ENCODE measurements at regions not wholly inside any gene's neighbourhood (a gene's known extent, or its start where the extent isn't known, plus 50 kb on each side); places are given as distances from the start of the nearest gene placed in this dataset.

DNA sequence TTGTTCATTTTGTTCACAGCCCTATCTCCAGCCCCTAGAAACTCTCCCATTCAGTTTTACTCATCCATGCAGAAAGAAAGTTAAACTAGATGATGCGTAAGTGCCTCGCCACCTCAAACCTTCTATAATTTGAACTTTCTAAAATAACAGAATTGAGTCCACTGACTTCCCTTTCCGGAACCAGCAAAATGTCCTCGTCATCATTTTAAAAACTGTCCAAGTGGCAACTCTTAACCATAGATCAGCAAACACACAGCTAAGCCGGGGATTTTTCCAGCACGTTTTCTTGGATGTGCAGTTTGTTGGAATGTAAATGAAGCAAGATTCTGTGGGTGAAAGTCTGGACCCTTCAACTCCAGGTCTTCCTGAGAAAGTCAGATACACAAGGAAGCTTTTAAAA lies 369.7 kb upstream of the ERCC4 start:
- intact Hi-C loops (cut with micrococcal nuclease), result no loop called here

DNA sequence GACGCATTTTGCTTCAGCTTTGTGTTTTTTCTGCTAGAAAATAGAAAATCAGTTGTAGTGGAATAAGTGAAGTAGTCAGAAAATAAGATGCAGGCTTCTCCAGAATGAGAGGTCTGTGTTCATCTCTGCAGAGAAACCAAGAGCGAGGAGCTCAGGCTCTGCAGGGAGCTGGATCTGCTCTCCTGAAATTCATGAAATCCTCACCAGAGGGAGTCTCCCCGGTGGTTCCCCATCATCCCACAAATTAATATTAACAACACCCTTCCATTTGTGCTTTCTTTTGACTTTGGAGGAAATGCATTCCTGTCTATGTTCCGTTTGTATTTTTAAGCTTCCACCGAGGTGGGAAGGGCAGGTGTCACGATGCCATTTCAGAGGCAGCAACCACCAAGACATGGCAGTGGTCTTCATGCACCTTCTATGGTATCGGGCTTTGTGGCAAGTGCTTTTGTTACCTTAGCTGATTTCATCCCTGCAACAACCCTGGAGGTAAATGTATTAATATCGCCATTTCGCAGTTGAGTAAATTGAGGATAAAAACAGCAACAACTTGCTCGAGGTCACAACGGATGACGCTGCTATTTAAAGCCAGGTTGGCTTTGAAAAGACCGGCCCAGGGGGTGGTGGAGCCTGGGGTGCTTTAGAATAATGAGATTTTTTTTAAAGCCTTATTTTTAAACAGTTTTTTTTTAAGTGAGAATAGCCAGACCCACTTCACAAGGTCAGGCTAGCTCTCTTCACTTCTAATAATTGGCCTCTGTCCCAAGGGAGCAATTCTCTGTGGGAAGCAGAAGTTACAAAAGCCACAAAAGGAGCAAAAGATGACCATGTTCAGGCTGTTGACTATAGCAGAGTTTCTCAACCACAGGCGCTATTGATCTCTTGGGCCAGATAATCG lies 367.6 kb upstream of the ERCC4 start:
- intact Hi-C loops (cut with micrococcal nuclease), result no loop called here

DNA sequence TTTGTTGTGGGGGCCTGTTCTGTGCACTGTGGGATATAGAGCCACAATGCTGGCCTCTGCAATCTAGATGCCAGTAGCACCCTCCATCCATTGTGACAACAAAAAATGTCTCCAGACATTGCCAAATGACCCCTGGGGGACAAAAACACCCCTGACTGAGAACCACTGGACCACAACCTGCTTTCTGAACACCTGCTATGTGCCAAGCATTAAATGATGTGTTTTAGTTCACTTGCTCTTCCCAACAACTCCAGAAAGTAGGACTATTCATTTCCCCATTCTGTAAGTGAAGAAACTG lies 367.0 kb upstream of the ERCC4 start:
- intact Hi-C loops (cut with micrococcal nuclease), result no loop called here

DNA sequence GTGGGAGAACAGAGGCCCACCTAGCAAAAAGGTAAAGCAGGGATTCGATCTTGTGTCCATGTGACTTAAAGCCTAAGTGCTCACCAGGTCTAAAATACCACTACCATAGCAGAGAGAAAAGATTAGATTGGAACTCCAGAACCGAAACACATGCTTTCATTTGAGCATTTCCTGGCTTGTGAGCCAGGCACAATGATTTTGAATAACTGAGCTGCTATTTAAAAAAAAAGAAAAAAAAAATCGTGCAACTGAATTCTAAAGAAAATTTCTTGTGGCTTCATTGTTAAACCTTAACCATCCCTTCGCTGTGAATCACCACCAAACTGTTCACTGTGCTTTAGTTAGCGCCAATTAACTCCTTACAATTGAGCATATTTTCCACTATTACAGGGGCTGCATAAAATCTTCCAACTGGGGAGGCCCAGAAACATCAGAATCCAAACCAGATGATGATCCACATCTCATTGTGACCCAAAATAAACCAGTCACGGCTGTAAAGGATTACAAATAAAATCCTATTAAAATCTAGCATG lies 366.4 kb upstream of the ERCC4 start:
- intact Hi-C loops (cut with micrococcal nuclease), result no loop called here

DNA sequence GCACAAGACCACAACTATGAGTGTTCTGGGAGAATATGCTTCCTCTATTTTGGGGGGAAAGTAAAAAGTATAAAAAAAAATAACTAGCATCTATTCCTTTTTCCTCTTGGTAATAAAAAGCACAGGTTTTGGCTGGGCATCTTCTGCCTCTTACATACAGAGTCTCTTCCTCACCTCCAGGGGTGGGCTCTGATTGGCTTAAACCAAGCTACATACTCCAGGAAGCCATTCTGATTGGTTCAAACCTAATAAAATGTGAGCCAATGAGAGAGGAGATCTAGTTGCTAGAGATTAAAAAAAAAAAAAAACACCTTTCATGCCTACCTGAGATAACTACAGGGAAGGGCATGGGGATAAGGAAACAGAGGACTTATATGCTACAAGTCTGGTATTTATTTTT lies 365.9 kb upstream of the ERCC4 start:
- intact Hi-C loops (cut with micrococcal nuclease), result no loop called here

DNA sequence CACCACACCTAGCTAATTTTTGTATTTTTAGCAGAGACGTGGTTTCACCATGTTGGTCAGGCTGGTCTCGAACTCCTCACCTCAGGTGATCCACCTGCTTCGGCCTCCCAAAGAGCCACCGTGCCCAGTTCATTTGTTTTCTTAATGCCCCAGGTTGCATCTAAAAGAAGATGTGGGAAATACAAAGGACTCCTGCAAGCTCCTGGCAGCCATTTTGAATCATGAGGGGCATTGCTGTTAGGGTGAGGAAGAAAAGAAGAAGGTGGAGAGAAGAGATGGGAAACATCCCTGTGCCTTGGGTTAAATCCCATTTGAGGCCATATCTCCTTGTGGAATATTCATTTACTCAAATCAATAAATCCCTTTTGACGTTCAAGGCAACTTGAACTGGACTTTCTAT lies 365.3 kb upstream of the ERCC4 start:
- intact Hi-C loops (cut with micrococcal nuclease), result no loop called here

DNA sequence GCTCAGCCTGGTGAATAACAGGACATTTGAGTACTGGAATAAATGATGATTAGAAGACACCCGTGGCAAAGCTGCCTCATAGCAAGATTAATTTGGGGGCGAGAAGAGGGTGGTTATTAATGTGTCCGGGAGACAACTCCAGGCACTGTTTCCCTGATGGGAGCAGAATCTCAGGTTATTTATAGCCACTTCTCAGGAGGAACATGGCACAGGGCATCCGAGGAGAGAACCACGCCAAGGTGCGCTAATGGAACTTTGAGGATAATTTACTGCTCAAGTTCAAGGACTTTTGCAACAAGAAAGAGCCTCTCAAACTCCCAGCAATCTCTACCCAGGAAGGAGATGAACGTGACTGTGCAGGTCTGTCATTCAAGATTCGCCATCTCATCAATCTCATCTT lies 362.5 kb upstream of the ERCC4 start:
- intact Hi-C loops (cut with micrococcal nuclease), result no loop called here

DNA sequence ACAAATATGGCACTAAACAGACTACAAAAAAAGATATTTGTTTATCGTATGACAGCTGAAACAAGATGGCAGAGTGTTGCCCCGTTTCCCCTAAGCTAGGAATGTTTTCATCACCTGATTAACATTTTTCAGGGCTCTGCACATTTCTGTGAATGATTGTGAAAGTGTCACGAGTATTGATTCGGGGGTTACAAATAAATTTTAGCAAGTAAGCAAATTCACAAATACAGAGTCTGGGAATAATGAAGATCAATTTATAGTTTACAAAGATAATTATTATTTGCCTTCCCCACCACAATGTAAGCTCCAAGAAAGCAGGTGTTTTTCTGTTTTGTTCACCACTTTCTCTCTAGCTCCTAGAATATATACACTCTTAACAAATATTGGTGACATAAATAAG lies 361.2 kb upstream of the ERCC4 start:
- intact Hi-C loops (cut with micrococcal nuclease), result no loop called here

DNA sequence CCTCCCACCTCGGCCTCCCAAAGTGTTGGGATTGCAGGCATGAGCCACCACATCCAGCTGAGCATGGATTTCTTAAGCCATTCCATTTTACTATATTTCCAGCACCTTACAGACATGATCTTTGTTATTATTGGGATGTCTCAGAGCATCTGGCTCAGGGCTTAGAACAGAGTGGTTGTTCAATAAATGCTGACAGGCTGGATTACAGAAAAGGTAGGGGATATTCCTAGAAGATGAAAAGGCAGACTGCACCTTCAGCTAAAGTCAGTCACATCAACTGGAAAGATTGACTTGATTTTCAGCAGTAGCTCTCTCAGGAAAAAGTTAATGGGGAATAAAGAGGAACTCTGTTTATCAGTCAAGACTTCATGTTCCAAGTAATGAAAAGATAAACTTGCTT lies 360.3 kb upstream of the ERCC4 start:
- intact Hi-C loops (cut with micrococcal nuclease), result no loop called here

DNA sequence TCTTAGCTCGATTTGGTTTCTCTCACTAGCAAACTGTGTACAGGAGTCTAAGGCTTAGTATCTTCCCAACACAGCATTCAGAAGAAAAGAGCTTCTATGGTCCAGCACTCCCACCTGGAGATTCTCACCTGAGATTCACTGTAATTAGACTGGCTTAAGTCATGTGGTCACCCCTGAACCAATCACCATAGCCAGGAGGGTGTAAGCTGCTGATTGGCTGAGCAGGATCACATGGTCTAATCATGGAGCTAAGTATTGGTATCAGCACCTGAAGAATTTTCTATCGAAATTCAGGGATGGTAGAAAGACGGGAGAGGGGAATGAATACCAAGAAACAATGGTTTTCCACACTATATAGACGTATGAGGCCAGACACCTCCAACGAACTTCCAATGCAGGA lies 359.8 kb upstream of the ERCC4 start:
- intact Hi-C loops (cut with micrococcal nuclease), result no loop called here

DNA sequence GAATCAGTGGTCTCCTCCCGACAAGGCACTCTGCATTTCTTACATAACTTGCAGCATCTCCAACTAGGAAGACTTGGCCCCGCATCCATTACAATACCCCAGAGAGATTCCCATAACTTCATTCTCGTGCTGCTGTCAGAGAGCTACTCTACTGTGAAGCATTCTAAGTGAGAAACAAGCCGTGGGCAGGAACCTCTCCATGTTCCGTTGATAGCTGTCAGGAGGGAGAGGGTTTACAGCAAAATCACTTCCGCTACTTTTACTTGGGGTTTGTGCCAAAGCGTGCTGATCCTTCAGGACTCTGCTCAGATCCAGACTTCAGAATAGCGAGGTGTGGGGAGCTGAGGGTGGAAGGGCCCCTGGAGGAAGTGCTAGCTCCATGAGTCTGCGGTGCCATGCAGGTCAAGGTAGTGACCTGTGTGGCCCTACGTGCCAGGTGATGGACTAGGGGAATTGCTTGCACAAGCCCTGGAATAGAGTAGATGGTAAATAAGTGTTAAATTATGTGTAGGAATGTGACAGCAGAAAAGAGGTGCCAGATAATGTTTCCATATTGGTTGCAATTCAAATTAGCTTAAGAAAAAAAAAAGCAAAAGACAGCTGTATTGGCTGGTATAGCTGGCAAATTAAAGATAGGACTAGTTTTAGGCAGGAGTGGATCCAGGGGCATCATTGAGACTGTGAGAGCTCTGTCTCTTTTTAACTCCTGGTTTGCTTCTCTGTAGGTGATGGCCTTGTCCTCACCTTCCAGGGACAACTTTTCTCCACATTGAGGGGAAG lies 358.5 kb upstream of the ERCC4 start:
- intact Hi-C loops (cut with micrococcal nuclease), result no loop called here

DNA sequence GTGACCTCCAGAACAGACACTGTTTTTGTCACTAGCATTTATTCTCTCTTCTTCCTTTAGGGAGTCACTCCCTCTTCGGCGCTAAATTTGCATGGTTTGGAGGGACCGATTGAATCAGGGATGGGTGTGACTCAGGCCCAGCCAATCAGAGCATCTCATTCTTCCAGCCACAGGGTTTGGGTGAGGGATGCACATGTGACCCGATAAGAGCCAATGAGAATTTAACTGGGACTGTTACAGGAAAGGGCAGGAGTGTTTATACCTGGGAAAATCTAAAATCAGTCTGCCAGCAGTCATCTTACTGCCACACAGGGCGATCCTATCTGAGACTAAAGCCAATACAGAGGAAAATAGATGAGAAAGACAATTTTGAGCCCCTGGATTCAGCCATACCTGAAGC lies 351.2 kb upstream of the ERCC4 start:
- intact Hi-C loops (cut with micrococcal nuclease), result no loop called here

DNA sequence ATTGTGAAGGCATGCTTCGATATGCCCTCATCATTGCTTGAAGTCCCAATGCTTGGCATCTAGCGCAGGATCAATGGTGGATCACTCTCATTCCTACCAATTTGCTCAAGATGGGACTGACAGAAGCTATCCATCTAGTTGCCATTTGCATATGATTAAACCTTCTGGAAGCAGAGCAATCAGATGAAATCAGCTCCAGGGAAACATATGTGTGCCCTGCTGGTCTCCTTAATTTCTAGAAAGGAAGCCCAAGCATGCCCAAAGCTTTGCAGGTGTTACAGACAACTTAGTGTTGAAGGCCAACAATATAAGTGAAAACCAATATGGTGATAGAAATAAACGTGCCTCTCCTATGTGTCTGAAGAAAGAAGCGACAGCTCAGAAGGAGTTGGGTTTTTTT lies 350.0 kb upstream of the ERCC4 start:
- intact Hi-C loops (cut with micrococcal nuclease), result no loop called here

DNA sequence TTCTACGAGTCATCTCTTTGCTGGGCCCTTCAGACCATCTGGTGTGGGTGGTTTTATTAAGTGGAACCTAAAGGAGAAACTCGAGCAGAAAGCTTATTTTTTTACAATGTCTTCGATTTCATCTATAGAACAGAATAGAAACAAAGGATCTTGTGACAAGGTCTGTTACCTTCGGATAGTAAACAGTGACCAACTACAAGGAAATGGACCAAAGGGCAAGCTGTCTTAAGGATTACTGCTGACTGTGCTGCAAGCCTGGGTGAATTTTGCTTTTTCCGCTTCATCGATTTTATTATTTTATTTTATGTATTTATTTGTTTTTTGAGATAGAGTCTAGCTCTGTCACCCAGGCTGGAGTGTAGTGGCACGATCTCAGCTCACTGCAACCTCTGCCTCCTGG lies 348.9 kb upstream of the ERCC4 start:
- intact Hi-C loops (cut with micrococcal nuclease), result no loop called here

DNA sequence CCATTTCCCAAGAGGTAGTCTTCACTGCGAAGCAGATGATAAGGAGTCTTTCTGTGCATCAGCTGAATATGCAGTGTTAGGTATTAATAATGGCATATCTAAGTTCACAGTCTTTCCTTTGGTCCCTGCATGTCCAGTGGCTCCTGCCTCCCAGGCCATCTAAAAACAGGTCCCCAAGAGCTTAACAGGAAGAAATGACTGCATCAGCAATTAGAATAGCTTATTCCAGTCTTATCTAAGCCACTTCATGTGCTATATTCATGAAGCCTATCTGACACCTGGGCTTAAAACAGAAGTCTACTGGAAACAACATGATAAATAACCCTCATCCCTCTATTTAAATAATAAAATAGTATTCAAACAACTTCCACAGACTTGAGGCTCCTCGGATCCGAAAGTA lies 346.1 kb upstream of the ERCC4 start:
- intact Hi-C loops (cut with micrococcal nuclease), result no loop called here

DNA sequence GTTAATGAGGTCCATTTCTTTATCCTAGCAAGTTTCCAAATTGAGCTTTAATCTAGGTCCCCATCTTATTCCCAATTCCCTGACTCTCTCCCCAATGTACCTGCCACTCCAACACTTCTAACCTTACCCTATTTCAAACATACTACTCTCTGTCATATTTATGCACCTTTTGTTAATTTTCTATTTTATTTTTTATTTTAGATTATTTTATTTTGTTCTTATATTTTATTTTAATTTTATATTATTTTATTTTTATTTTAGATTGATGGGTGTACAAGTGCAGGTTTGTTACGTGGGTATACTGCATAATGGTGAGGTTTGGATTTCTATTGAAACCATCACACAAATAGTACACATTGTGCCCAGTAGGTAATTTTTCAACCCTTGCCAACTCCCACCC lies 333.9 kb upstream of the ERCC4 start:
- intact Hi-C loops (cut with micrococcal nuclease), result no loop called here

DNA sequence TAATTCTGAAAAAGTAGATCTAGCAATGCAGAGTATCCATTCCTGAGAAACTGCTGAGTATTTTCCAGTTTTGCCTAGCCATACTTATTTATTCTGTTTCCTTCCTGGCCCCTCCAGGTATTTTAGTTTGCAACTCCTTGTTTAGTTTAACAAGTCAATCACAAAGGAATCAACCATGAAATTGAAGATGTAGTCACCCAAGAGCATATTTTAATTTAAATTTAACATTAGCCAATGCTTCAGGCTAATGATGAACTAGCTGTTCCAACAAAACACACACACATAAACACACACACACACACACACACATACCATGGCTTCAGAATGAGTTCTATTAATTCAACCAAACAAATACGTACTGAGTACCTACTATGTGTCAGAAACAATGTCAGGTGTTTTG lies 332.8 kb upstream of the ERCC4 start:
- intact Hi-C loops (cut with micrococcal nuclease), result no loop called here

DNA sequence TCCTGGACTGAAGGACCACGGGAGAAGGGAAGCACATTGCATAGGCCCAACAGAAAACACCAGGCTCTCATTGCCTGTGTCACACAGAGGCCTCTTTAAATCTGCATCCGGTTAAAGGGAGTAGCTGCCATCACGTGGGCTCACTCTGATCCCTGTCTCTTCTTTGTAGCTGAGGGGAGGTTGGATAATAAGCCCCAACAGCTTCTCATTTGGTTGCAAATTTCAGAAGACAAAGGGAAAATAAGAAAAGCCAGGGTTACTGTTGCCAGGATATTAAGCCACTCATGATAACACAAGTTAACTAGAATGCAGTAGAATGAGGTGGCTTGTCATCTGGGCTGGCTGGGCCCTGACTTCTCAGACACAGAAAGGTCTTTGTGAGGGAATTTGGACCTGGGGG lies 325.1 kb upstream of the ERCC4 start:
- intact Hi-C loops (cut with micrococcal nuclease), result no loop called here

DNA sequence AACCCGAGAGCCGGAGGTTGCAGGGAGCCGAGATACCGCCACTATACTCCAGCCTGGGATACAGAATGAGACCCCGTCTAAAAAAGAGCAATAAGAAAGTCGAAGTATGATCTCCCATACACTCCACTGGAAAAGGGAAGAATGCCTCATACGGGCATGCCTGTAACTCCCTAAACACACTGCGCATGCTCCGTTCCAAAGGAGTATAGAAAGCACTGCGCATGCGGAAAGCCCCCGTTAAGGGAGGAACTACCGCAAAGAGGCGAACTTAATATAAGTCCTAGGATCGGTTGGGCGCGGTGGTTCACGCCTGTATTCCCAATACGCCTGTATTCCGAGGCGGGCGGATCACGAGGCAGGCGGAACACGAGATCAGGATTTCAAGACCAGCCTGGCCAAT lies 313.1 kb upstream of the ERCC4 start:
- intact Hi-C loops (cut with micrococcal nuclease), result no loop called here

DNA sequence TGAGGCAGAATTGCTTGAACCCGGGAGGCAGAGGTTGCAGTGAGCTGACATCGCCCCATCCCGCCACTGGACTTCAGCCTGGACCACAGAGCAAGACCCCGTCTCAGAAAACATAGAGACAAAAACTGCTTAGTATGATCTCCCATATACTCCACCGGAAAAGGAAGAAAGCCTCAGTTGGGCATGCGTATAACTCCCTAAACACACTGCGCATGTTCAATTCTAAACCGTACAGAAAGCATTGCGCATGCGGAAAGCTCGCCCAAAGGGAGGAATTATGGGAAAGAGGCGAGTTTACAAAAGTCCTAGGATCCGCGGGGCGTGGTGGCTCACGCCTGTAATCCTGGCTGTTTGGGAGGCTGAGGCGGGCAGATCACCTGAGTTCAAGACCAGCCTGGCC lies 312.7 kb upstream of the ERCC4 start:
- intact Hi-C loops (cut with micrococcal nuclease), result no loop called here

DNA sequence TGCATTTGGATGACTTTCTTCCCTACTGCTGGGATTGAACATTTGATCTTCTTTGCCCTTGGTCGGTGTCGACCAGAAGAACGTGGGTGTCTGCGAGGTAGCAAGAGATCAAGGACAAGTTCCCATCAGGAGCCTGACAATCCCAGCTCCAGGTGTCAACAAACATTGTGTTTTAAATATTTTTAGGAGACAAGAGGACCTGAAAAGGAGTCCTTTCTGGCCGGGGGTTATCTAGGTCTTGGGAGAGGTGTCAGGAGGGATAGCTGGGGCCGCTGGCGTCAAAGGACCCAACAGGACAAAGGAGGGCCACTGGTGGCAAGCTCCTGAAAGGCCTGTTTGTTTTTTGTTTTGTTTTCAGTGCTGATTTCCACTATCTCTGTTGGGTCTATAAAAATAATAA lies 308.4 kb upstream of the ERCC4 start:
- intact Hi-C loops (cut with micrococcal nuclease), result no loop called here

DNA sequence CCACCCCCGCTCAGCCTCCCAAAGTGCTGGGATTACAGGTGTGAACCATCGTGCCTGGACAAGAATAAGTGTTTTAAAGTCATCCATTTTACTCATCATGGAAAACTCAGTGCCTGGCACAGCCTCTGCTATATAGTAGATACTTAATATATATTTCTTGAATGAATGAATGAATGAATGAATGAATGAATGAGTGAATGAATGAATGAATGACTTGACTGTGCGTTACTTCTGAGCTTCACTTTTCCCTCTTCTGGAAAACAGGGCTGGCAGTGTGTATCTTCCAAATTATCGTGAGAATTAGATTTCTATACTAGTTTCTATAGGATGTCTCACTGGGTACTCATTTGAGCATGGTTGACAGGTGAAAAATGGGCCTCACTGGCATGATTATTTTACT lies 307.3 kb upstream of the ERCC4 start:
- intact Hi-C loops (cut with micrococcal nuclease), result no loop called here

DNA sequence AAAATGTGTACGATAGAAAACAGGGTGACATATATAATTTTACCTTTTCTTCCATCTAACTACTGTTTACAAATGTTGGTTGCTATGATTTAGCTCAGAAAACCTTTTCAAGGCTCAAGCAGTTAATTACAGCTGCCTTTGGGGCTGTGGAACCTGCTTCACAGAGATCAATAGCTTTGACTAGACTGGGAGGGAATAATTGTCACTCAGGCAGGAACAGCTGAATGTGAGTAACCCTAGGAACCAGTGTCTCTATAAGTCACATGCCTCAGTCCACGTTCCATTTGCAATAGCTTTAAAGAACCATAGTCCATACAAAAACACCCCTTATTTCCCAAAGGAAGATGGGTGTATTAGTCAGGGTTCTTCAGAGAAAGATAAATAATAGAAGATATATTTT lies 306.8 kb upstream of the ERCC4 start:
- intact Hi-C loops (cut with micrococcal nuclease), result no loop called here

All from T-helper 1 cell treated with Interleukin-12 subunit alpha and Interleukin-12 subunit beta and Interleukin-4 antibody, amounts not matched to agents 30 ng/mL and 1 ng/mL, for 36 hours (primary cell).